H9 (cell line): ENCODE measurements at regions not wholly inside any gene's neighbourhood (a gene's known extent, or its start where the extent isn't known, plus 50 kb on each side); places are given as distances from the start of the nearest gene placed in this dataset.
A peak's percentile ranks its signal among the peaks of the same experiment; 100 is the strongest.

Experiments used
- DNase-seq: peaks from one replicate; pipeline ENCODE4 v3.0.0-alpha.2; 2017
- H2AFZ ChIP-seq: one replicate; pipeline ENCODE4 v1.6.1; 2013; ENCODE audit warnings: mild to moderate bottlenecking, low read length, control low read depth, moderate library complexity
- H2AK5ac ChIP-seq: 2 replicates; pipeline ENCODE4 v1.6.1; 2013; ENCODE audit warnings: low read length, control low read depth, mixed read lengths; ENCODE audit not compliant: insufficient read length
- H2BK120ac ChIP-seq: one replicate; pipeline ENCODE4 v1.6.1; 2013; ENCODE audit warnings: low read depth, mild to moderate bottlenecking, low read length, control low read depth, inconsistent platforms; ENCODE audit not compliant: poor library complexity, severe bottlenecking
- H2BK12ac ChIP-seq: 2 replicates; pipeline ENCODE4 v1.6.1; 2013; ENCODE audit warnings: low read length, control low read depth, mixed read lengths, low read depth; ENCODE audit not compliant: insufficient read length
- H2BK15ac ChIP-seq: 2 replicates; pipeline ENCODE4 v1.6.1; 2013; ENCODE audit warnings: low read depth, low read length, control low read depth
- H2BK20ac ChIP-seq: one replicate; pipeline ENCODE4 v1.6.1; 2013; ENCODE audit warnings: low read depth, mild to moderate bottlenecking, low read length, control low read depth, inconsistent platforms; ENCODE audit not compliant: poor library complexity, severe bottlenecking
- H2BK5ac ChIP-seq: 2 replicates; pipeline ENCODE4 v1.6.1; 2013; ENCODE audit warnings: low read length, control low read depth, mixed read lengths; ENCODE audit not compliant: insufficient read length
- H3K14ac ChIP-seq: 2 replicates; pipeline ENCODE4 v1.6.1; 2013; ENCODE audit warnings: low read length, control low read depth; ENCODE audit not compliant: insufficient read depth
- H3K18ac ChIP-seq: 2 replicates; pipeline ENCODE4 v1.6.1; 2013; ENCODE audit warnings: low read depth, mild to moderate bottlenecking, mixed read lengths, low read length, control low read depth; ENCODE audit not compliant: insufficient read length
- H3K23ac ChIP-seq: 2 replicates; pipeline ENCODE4 v1.6.1; 2013; ENCODE audit warnings: low read length, control low read depth, mixed read lengths, low read depth; ENCODE audit not compliant: insufficient read length
- H3K23me2 ChIP-seq: 2 replicates; pipeline ENCODE4 v1.6.1; 2013; ENCODE audit warnings: low read depth, mild to moderate bottlenecking, mixed read lengths, low read length, control low read depth; ENCODE audit not compliant: insufficient read length, poor library complexity, severe bottlenecking
- H3K27ac ChIP-seq: 2 replicates; pipeline ENCODE4 v1.5.1; 2013; ENCODE audit warnings: low read length, control low read depth, mixed read lengths, low read depth; ENCODE audit not compliant: insufficient read length
- H3K27me3 ChIP-seq: 2 replicates; pipeline ENCODE4 v1.6.1; 2013; ENCODE audit warnings: low read length, control low read depth, inconsistent platforms; ENCODE audit not compliant: insufficient read depth
- H3K4ac ChIP-seq: 2 replicates; pipeline ENCODE4 v1.6.1; 2013; ENCODE audit warnings: low read depth, mild to moderate bottlenecking, control low read depth, inconsistent platforms, low read length, moderate library complexity
- H3K4me1 ChIP-seq: 2 replicates; pipeline ENCODE4 v1.6.1; 2013; ENCODE audit warnings: low read length, control low read depth, inconsistent platforms; ENCODE audit not compliant: insufficient read depth
- H3K4me2 ChIP-seq: 2 replicates; pipeline ENCODE4 v1.6.1; 2013; ENCODE audit warnings: low read length, control low read depth, mixed read lengths; ENCODE audit not compliant: insufficient read length, insufficient read depth
- H3K56ac ChIP-seq: 2 replicates; pipeline ENCODE4 v1.6.1; 2013; ENCODE audit warnings: low read depth, mild to moderate bottlenecking, mixed read lengths, low read length, control low read depth; ENCODE audit not compliant: insufficient read length
- H3K79me1 ChIP-seq: 2 replicates; pipeline ENCODE4 v1.6.1; 2013; ENCODE audit warnings: low read depth, mild to moderate bottlenecking, moderate library complexity, low read length, control low read depth, inconsistent platforms; ENCODE audit not compliant: insufficient read depth, poor library complexity, severe bottlenecking
- H3K79me2 ChIP-seq: 2 replicates; pipeline ENCODE4 v1.6.1; 2013; ENCODE audit warnings: low read length, control low read depth, inconsistent platforms; ENCODE audit not compliant: insufficient read depth
- H3K9ac ChIP-seq: 2 replicates; pipeline ENCODE4 v1.6.1; 2013; ENCODE audit warnings: low read length, control low read depth, mixed read lengths; ENCODE audit not compliant: insufficient read length; ENCODE audit errors: extremely low read depth
- H3K9me3 ChIP-seq: one replicate; pipeline ENCODE4 v1.6.1; 2013; ENCODE audit warnings: low read depth, low read length, inconsistent platforms; ENCODE audit not compliant: control insufficient read depth
- H3T11ph ChIP-seq: one replicate; pipeline ENCODE4 v1.6.1; 2013; ENCODE audit warnings: mild to moderate bottlenecking, low read length, control low read depth, inconsistent platforms
- H4K20me1 ChIP-seq: one replicate; pipeline ENCODE4 v1.6.1; 2013; ENCODE audit not compliant: control insufficient read depth, insufficient read length, insufficient read depth
- H4K5ac ChIP-seq: 2 replicates; pipeline ENCODE4 v1.6.1; 2013; ENCODE audit warnings: low read depth, mild to moderate bottlenecking, mixed read lengths, low read length, control low read depth; ENCODE audit not compliant: insufficient read length
- H4K8ac ChIP-seq: replicated peaks from 2 replicates; pipeline ENCODE4 v1.6.1; 2013; ENCODE audit warnings: low read length, control low read depth, mixed read lengths, low read depth; ENCODE audit not compliant: insufficient read length
- H4K91ac ChIP-seq: 2 replicates; pipeline ENCODE4 v1.6.1; 2013; ENCODE audit warnings: low read depth, mild to moderate bottlenecking, moderate library complexity, mixed read lengths, low read length, control low read depth; ENCODE audit not compliant: insufficient read length
- H3K27ac Mint-ChIP-seq, 3 experiments: 2 replicates in 2 of 3; 3 replicates in 1 of 3; pipeline ENCODE4 v1.8.0; 2020 to 2021; ENCODE audit warnings: mixed read lengths in 3 of 3, mild to moderate bottlenecking in 1 of 3, moderate library complexity in 1 of 3
- H3K27me3 Mint-ChIP-seq: 2 replicates; pipeline ENCODE4 v1.8.0; 2021; ENCODE audit warnings: low read depth, mild to moderate bottlenecking, moderate library complexity, mixed read lengths
- H3K36me3 Mint-ChIP-seq, 3 experiments: 2 replicates in 2 of 3; 3 replicates in 1 of 3; pipeline ENCODE4 v1.8.0; 2020 to 2021; ENCODE audit warnings: low read depth in 3 of 3, mixed read lengths in 3 of 3; ENCODE audit not compliant: insufficient read depth in 1 of 3
- H3K4me1 Mint-ChIP-seq, 2 experiments: 2 replicates each; pipeline ENCODE4 v1.8.0; 2020; ENCODE audit warnings: mixed read lengths in 2 of 2
- H3K4me3 Mint-ChIP-seq, 2 experiments: 2 replicates in 1 of 2; 3 replicates in 1 of 2; pipeline ENCODE4 v1.8.0; 2020 to 2021; ENCODE audit warnings: mild to moderate bottlenecking in 2 of 2, mixed read lengths in 2 of 2, moderate library complexity in 1 of 2
- H3K9me3 Mint-ChIP-seq, 2 experiments: 2 replicates in 1 of 2; 3 replicates in 1 of 2; pipeline ENCODE4 v1.8.0; 2020; ENCODE audit warnings: mild to moderate bottlenecking in 2 of 2, mixed read lengths in 2 of 2, moderate library complexity in 1 of 2
- WGBS: extraction: QIAGEN DNeasy Blood & Tissue Kit; methylation state at CpG from one replicate; pipeline ENCODE4 v1.1.7; 2013; ENCODE audit warnings: missing lambda C conversion rate, low lambda C conversion rate, mixed read lengths; ENCODE audit not compliant: insufficient read length; ENCODE audit errors: extremely low coverage; 5-methylcytosine and 5-hydroxymethylcytosine counted together
- TF ChIP-seq, protein P1 (sequence below): fragments of 200-600 bp; sonication (generic); conservative IDR thresholded peaks from 3 replicates; pipeline ENCODE4 v1.8.0; 2021; ENCODE audit warnings: antibody characterized with exemption, mild to moderate bottlenecking

- no peak overlapping the region for H2BK20ac ChIP-seq
- no peaks in the 10 kb centered on the region for H3K79me2 ChIP-seq
- no peak overlapping the region for H4K5ac ChIP-seq
- no peak overlapping the region for H3K4me2 ChIP-seq
- no peak overlapping the region for H2BK120ac ChIP-seq
- H2BK5ac ChIP-seq = no peak overlapping the region
- H3K4me3 Mint-ChIP-seq = no peak overlapping the region
- H2AK5ac ChIP-seq = no peak overlapping the region
- no peak overlapping the region for H3K27ac ChIP-seq
- no peaks in the 10 kb centered on the region for H3K27me3 Mint-ChIP-seq
- H2BK15ac ChIP-seq = no peak overlapping the region
- no peak overlapping the region for H2AFZ ChIP-seq
- H3K18ac ChIP-seq = no peak overlapping the region
- TF ChIP-seq, protein P1, sequence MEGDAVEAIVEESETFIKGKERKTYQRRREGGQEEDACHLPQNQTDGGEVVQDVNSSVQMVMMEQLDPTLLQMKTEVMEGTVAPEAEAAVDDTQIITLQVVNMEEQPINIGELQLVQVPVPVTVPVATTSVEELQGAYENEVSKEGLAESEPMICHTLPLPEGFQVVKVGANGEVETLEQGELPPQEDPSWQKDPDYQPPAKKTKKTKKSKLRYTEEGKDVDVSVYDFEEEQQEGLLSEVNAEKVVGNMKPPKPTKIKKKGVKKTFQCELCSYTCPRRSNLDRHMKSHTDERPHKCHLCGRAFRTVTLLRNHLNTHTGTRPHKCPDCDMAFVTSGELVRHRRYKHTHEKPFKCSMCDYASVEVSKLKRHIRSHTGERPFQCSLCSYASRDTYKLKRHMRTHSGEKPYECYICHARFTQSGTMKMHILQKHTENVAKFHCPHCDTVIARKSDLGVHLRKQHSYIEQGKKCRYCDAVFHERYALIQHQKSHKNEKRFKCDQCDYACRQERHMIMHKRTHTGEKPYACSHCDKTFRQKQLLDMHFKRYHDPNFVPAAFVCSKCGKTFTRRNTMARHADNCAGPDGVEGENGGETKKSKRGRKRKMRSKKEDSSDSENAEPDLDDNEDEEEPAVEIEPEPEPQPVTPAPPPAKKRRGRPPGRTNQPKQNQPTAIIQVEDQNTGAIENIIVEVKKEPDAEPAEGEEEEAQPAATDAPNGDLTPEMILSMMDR = no peak
- no peaks in the 10 kb centered on the region for H3K79me1 ChIP-seq
- H3K23me2 ChIP-seq = no peaks in the 10 kb centered on the region
- H3K36me3 Mint-ChIP-seq = no peaks in the 10 kb centered on the region
- peaks cover 6% of the 10 kb centered on the region for H3K4me1 ChIP-seq
- H4K91ac ChIP-seq = no peak overlapping the region
- no peak overlapping the region for H3T11ph ChIP-seq
- no peaks in the 10 kb centered on the region for H3K9me3 ChIP-seq
- no peak for DNase-seq
- no peaks in the 10 kb centered on the region for H3K27me3 ChIP-seq
- no peak overlapping the region for H3K9ac ChIP-seq
- H4K20me1 ChIP-seq = no peaks in the 10 kb centered on the region
- no peak overlapping the region for H3K4ac ChIP-seq
- no peak overlapping the region for H3K23ac ChIP-seq
- peak overlapping the region in 1 of 3 experiments; percentile 8; a peak in 2 of 7 replicates for H3K27ac Mint-ChIP-seq
- no peak overlapping the region for H4K8ac ChIP-seq
- peaks cover 10 to 12% of the 10 kb centered on the region in 2 experiments for H3K4me1 Mint-ChIP-seq
- no peaks in the 10 kb centered on the region for H3K9me3 Mint-ChIP-seq
- WGBS = 100% methylated on average over 1 of the region's 8 CpGs
- H2BK12ac ChIP-seq = no peak overlapping the region
- H3K56ac ChIP-seq = no peak overlapping the region
- H3K14ac ChIP-seq = no peak overlapping the region
Observed at GRCh38 chr3:117914540-117915100, 1120.0 kb downstream of the IGSF11 start.
